ENCODE measurements at regions not wholly inside any gene's neighbourhood (a gene's known extent, or its start where the extent isn't known, plus 50 kb on each side); places are given as distances from the start of the nearest gene placed in this dataset.
A peak's percentile ranks its signal among the peaks of the same experiment; 100 is the strongest.

- TF ChIP-seq, protein P1, sequence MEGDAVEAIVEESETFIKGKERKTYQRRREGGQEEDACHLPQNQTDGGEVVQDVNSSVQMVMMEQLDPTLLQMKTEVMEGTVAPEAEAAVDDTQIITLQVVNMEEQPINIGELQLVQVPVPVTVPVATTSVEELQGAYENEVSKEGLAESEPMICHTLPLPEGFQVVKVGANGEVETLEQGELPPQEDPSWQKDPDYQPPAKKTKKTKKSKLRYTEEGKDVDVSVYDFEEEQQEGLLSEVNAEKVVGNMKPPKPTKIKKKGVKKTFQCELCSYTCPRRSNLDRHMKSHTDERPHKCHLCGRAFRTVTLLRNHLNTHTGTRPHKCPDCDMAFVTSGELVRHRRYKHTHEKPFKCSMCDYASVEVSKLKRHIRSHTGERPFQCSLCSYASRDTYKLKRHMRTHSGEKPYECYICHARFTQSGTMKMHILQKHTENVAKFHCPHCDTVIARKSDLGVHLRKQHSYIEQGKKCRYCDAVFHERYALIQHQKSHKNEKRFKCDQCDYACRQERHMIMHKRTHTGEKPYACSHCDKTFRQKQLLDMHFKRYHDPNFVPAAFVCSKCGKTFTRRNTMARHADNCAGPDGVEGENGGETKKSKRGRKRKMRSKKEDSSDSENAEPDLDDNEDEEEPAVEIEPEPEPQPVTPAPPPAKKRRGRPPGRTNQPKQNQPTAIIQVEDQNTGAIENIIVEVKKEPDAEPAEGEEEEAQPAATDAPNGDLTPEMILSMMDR (IDR thresholded peaks at IDR 0.05; ENCODE audit: insufficient read depth, low read length, poor library complexity, severe bottlenecking), result no peak
- no peak for DNase-seq (ENCODE audit: low read depth)
- Histone ChIP-seq H3K36me3 (ENCODE audit: control insufficient read depth, insufficient read depth, low read length) (no peaks in the 10 kb centered on the region), H3K4me3 (ENCODE audit: low read depth, low read length) (no peak overlapping the region), H3K27me3 (ENCODE audit: control insufficient read depth, insufficient read depth, low read length) (no peaks in the 10 kb centered on the region)
Measured at GRCh38 chr3:99504258-99504657, 134.1 kb upstream of the COL8A1 start.

DNA sequence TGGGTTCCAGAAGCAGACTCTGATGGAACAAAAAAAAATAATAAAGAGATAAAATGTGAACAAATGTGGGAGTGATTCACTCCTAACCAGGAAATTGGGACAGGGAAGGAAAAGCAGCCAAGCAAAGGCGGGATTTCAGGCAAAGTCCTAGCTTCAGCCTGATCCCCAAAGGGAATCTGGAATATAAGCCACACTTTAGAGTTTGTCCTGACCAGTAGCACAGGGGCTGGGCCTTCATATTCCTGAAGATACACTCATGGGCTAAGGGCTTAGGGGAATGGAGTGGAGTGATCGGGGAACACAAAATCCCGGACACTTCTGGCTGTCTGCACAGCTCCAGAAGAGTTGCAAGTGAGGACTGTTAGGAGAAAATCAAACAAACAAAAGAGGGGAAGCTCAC is 135.0 kb upstream of the COL8A1 start:
- TF ChIP-seq, protein P1 (IDR thresholded peaks at IDR 0.05; ENCODE audit: insufficient read depth, low read length, poor library complexity, severe bottlenecking), result no peak
- Histone ChIP-seq H3K4me3 (ENCODE audit: low read depth, low read length) (no peak overlapping the region), H3K27me3 (ENCODE audit: control insufficient read depth, insufficient read depth, low read length) (no peaks in the 10 kb centered on the region), H3K36me3 (ENCODE audit: control insufficient read depth, insufficient read depth, low read length) (no peaks in the 10 kb centered on the region)
- no peak for DNase-seq (ENCODE audit: low read depth)

DNA sequence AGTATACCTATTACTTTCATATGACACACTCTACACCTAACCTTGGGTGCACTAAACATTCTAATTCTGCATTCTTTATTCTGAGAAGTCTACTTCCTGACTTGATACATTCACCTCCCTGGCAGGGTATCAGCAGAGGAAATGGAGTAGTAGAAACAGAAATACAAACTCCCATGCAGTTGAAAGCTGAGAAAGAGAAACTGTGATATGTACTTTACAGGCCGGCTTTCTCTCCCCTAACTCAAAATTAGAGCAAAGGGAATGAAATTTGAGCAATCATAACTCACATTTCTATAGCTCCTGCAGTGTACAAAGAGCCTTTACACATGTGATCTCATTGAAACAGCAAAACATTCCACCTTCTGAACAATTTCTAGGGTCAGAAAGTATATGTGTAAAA is 135.5 kb upstream of the COL8A1 start:
- no peak overlapping the region for H3K4me3 ChIP-seq (ENCODE audit: low read depth, low read length)
- no peak for DNase-seq (ENCODE audit: low read depth)
- TF ChIP-seq, protein P1 (IDR thresholded peaks at IDR 0.05; ENCODE audit: insufficient read depth, low read length, poor library complexity, severe bottlenecking), result no peak
- H3K36me3 ChIP-seq (ENCODE audit: control insufficient read depth, insufficient read depth, low read length), result no peaks in the 10 kb centered on the region
- no peaks in the 10 kb centered on the region for H3K27me3 ChIP-seq (ENCODE audit: control insufficient read depth, insufficient read depth, low read length)

DNA sequence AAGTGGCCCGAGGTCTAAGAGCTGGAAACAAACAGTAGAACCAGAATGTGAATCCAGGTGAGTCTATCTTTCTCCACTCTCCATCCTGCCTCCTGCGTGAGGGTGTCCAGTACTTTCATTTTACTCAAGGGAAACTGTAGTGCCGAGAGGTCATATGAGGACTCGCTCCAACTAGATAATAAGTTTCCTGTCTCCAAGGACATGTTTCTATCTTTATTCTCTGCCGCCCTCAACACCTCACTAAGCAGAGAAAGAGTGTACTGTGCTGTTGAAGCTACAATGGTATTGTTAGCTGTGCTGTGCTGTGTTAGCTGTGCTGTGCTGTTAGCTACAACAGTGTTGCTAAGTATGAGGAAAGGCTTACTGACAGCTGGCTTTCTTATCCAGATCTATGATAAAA is 137.9 kb upstream of the COL8A1 start:
- Histone ChIP-seq H3K36me3 (ENCODE audit: control insufficient read depth, insufficient read depth, low read length) (no peaks in the 10 kb centered on the region), H3K27me3 (ENCODE audit: control insufficient read depth, insufficient read depth, low read length) (no peaks in the 10 kb centered on the region), H3K4me3 (ENCODE audit: low read depth, low read length) (no peak overlapping the region)
- TF ChIP-seq, protein P1 (IDR thresholded peaks at IDR 0.05; ENCODE audit: insufficient read depth, low read length, poor library complexity, severe bottlenecking), result no peak
- DNase-seq (ENCODE audit: low read depth), result no peak

GRCh38 chr3:99499235-99500158 is 138.9 kb upstream of the COL8A1 start:
- H3K36me3 ChIP-seq (ENCODE audit: control insufficient read depth, insufficient read depth, low read length), result no peaks in the 10 kb centered on the region
- H3K4me3 ChIP-seq (ENCODE audit: low read depth, low read length), result no peak overlapping the region
- DNase-seq (ENCODE audit: low read depth), result peak; percentile 29
- H3K27me3 ChIP-seq (ENCODE audit: control insufficient read depth, insufficient read depth, low read length), result no peaks in the 10 kb centered on the region
- TF ChIP-seq, protein P1 (IDR thresholded peaks at IDR 0.05; ENCODE audit: insufficient read depth, low read length, poor library complexity, severe bottlenecking), result peak; percentile 84

Measured in kidney epithelial cell (primary cell).